Upper lobe of left lung (tissue), 4 donors: ENCODE measurements at regions not wholly inside any gene's neighbourhood (a gene's known extent, or its start where the extent isn't known, plus 50 kb on each side); places are given as distances from the start of the nearest gene placed in this dataset.

ENCODE experiments used
- CTCF ChIP-seq, 6 experiments: fragments of 450-650 bp in 4 of 6; fragments of 200-600 bp in 2 of 6; sonication (generic) in 2 of 6; IDR thresholded peaks; one replicate each; pipeline ENCODE4 v1.5.1; 2016 to 2019; ENCODE audit warnings: antibody characterized with exemption in 6 of 6
- POLR2A ChIP-seq, 4 donors: fragments of 450-650 bp; IDR thresholded peaks; one replicate each; pipeline ENCODE4 v1.5.1; 2016 to 2017; ENCODE audit warnings: antibody characterized with exemption in 4 of 4, mild to moderate bottlenecking in 2 of 4
- POLR2AphosphoS5 ChIP-seq, 2 donors: sonication (generic); formaldehyde crosslinking; IDR thresholded peaks; one replicate each; pipeline ENCODE4 v1.5.1; 2017; ENCODE audit warnings: antibody characterized with exemption in 2 of 2

- no peak for TF ChIP-seq POLR2A (IDR thresholded peaks at IDR 0.05)
- no peak for TF ChIP-seq CTCF (IDR thresholded peaks at IDR 0.05)
- no peak for TF ChIP-seq POLR2AphosphoS5 (IDR thresholded peaks at IDR 0.05)
Measured at GRCh38 chr11:23919455-23919854, 577.4 kb upstream of the LUZP2 start.
